ENCODE measurements at regions not wholly inside any gene's neighbourhood (a gene's known extent, or its start where the extent isn't known, plus 50 kb on each side); places are given as distances from the start of the nearest gene placed in this dataset.
"Not testable (repeated sequence)": the region's sequence is repeated elsewhere in the genome, so short reads cannot be mapped to it uniquely, and the experiment has no call there.

DNA sequence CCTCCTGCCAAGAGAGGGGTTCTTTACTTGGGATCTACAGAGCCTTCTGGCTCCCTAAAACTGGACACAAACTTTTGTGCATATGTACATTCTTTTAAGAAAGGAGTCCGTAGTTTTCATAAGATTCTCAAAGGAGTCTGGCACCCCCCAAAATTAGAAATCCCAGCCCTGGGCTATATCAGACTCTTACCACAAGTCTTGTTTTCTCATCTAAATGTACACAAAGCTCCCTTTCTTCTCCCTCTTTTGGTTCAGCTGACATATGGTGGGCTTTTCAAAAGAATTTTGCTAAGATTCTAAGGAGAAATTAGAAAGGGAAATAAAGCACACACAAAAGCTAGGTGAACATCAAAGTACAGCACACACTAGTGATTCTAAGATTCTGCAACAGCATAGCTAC lies 114.4 kb downstream of the ENC1 start:
- Histone ChIP-seq H3K79me2 (ENCODE audit: low read length) (no peaks in the 10 kb centered on the region), H2AFZ (ENCODE audit: low read length) (no peak overlapping the region), H3K4me2 (ENCODE audit: low read depth, low read length) (no peak overlapping the region), H3K9me2 (replicated peaks; ENCODE audit: insufficient read depth, low read length) (no peaks in the 10 kb centered on the region), H3K27me3 (replicated peaks; ENCODE audit: insufficient read depth, low read length) (no peaks in the 10 kb centered on the region), H3F3A (ENCODE audit: insufficient read depth, low read length) (no peaks in the 10 kb centered on the region), H3K9ac (ENCODE audit: low read length) (no peak overlapping the region), H3K4me1 (ENCODE audit: low read length) (no peaks in the 10 kb centered on the region), H3K9me3 (replicated peaks; ENCODE audit: insufficient read depth, low read length) (no peaks in the 10 kb centered on the region), H3K4me3 (ENCODE audit: low read length) (no peak overlapping the region), H3K36me3 (replicated peaks; ENCODE audit: insufficient read depth, low read length) (no peaks in the 10 kb centered on the region), H3K27ac (ENCODE audit: low read length) (no peak overlapping the region), H4K20me1 (ENCODE audit: insufficient read depth, low read length) (no peaks in the 10 kb centered on the region)
- no peak for DNase-seq
- TF ChIP-seq EZH2 (optimal IDR thresholded peaks at IDR 0.05; ENCODE audit: low read depth, low read length) (no peak), EZH2phosphoT487 (IDR thresholded peaks at IDR 0.05; ENCODE audit: low read length) (no peak), CTCF (IDR thresholded peaks at IDR 0.05; ENCODE audit: low read length) (no peak)

DNA sequence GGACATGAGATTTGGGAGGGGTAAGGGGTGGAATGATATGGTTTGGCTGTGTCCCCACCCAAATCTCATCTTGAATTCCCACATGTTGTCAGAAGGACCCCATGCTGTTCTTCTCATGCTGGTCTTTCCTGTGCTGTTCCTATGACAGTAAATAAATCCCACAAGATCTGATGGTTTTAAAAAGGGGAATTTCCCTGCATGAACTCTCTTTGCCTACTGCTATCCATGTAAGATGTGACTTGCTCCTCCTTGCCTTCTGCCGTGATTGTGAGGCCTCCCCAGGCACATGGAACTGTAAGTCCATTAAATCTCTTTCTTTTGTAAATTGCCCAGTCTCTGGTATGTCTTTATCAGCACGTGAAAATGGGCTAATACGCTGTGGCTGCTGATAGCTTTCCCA lies 115.8 kb downstream of the ENC1 start:
- H3K9me3 ChIP-seq (replicated peaks; ENCODE audit: insufficient read depth, low read length); H3K27me3 ChIP-seq (replicated peaks; ENCODE audit: insufficient read depth, low read length): not testable (repeated sequence)

DNA sequence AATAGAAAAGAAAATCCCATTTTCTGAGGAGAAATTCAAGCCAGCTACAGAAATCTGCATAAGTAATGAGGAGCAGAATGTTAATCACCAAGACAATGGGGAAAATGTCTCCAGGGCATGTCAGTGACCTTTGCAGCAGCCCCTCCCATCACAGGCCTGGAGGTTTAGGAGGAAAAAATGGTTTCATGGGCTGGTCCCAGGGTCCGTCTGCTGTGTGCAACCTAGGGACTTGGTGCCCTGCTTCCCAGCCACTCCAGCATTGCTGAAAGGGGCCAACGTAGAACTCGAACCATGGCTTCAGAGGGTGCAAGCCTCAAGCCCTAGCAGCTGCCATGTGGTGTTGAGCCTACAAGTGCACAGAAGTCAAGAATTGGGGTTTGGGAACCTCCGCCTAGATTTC lies 116.8 kb downstream of the ENC1 start:
- not testable (repeated sequence) for H3K36me3 ChIP-seq (replicated peaks; ENCODE audit: insufficient read depth, low read length); H2AFZ ChIP-seq (ENCODE audit: low read length); H3F3A ChIP-seq (ENCODE audit: insufficient read depth, low read length); H3K9ac ChIP-seq (ENCODE audit: low read length); H4K20me1 ChIP-seq (ENCODE audit: insufficient read depth, low read length); DNase-seq; H3K27ac ChIP-seq (ENCODE audit: low read length); H3K4me3 ChIP-seq (ENCODE audit: low read length); H3K9me3 ChIP-seq (replicated peaks; ENCODE audit: insufficient read depth, low read length); H3K4me2 ChIP-seq (ENCODE audit: low read depth, low read length); H3K79me2 ChIP-seq (ENCODE audit: low read length); H3K9me2 ChIP-seq (replicated peaks; ENCODE audit: insufficient read depth, low read length); H3K27me3 ChIP-seq (replicated peaks; ENCODE audit: insufficient read depth, low read length); H3K4me1 ChIP-seq (ENCODE audit: low read length)

More for the DNA sequence above, 115.8 kb downstream of the ENC1 start:
- H3K4me3 ChIP-seq (ENCODE audit: low read length); H3F3A ChIP-seq (ENCODE audit: insufficient read depth, low read length); H3K4me1 ChIP-seq (ENCODE audit: low read length); H3K9ac ChIP-seq (ENCODE audit: low read length); H3K36me3 ChIP-seq (replicated peaks; ENCODE audit: insufficient read depth, low read length); H3K79me2 ChIP-seq (ENCODE audit: low read length); H3K27ac ChIP-seq (ENCODE audit: low read length); H4K20me1 ChIP-seq (ENCODE audit: insufficient read depth, low read length); H2AFZ ChIP-seq (ENCODE audit: low read length); H3K9me2 ChIP-seq (replicated peaks; ENCODE audit: insufficient read depth, low read length); DNase-seq; H3K4me2 ChIP-seq (ENCODE audit: low read depth, low read length): not testable (repeated sequence)

- not testable (repeated sequence) for H3K9me2 ChIP-seq (replicated peaks; ENCODE audit: insufficient read depth, low read length); H3F3A ChIP-seq (ENCODE audit: insufficient read depth, low read length); H3K4me3 ChIP-seq (ENCODE audit: low read length); H3K36me3 ChIP-seq (replicated peaks; ENCODE audit: insufficient read depth, low read length); H3K27me3 ChIP-seq (replicated peaks; ENCODE audit: insufficient read depth, low read length); H4K20me1 ChIP-seq (ENCODE audit: insufficient read depth, low read length); H3K4me1 ChIP-seq (ENCODE audit: low read length); H3K4me2 ChIP-seq (ENCODE audit: low read depth, low read length); H3K9ac ChIP-seq (ENCODE audit: low read length); DNase-seq; H2AFZ ChIP-seq (ENCODE audit: low read length); H3K79me2 ChIP-seq (ENCODE audit: low read length); H3K9me3 ChIP-seq (replicated peaks; ENCODE audit: insufficient read depth, low read length); H3K27ac ChIP-seq (ENCODE audit: low read length)
Observed at GRCh38 chr5:74522838-74523237, 117.7 kb downstream of the ENC1 start.

- H3K27me3 ChIP-seq (replicated peaks; ENCODE audit: insufficient read depth, low read length): no peaks in the 10 kb centered on the region
- no peak overlapping the region for H3K4me3 ChIP-seq (ENCODE audit: low read length)
- no peak overlapping the region for H2AFZ ChIP-seq (ENCODE audit: low read length)
- no peaks in the 10 kb centered on the region for H3K4me1 ChIP-seq (ENCODE audit: low read length)
- no peaks in the 10 kb centered on the region for H3K9me3 ChIP-seq (replicated peaks; ENCODE audit: insufficient read depth, low read length)
- H3K9ac ChIP-seq (ENCODE audit: low read length): no peak overlapping the region
- H3F3A ChIP-seq (ENCODE audit: insufficient read depth, low read length): no peaks in the 10 kb centered on the region
- H3K4me2 ChIP-seq (ENCODE audit: low read depth, low read length): no peak overlapping the region
- H3K36me3 ChIP-seq (replicated peaks; ENCODE audit: insufficient read depth, low read length): no peaks in the 10 kb centered on the region
- no peaks in the 10 kb centered on the region for H3K79me2 ChIP-seq (ENCODE audit: low read length)
- TF ChIP-seq EZH2 (optimal IDR thresholded peaks at IDR 0.05; ENCODE audit: low read depth, low read length): no peak
- no peak for TF ChIP-seq EZH2phosphoT487 (IDR thresholded peaks at IDR 0.05; ENCODE audit: low read length)
- no peak for TF ChIP-seq CTCF (IDR thresholded peaks at IDR 0.05; ENCODE audit: low read length)
- no peaks in the 10 kb centered on the region for H4K20me1 ChIP-seq (ENCODE audit: insufficient read depth, low read length)
- DNase-seq: no peak
- no peak overlapping the region for H3K27ac ChIP-seq (ENCODE audit: low read length)
- no peaks in the 10 kb centered on the region for H3K9me2 ChIP-seq (replicated peaks; ENCODE audit: insufficient read depth, low read length)
Observed at GRCh38 chr5:74521401-74521800, 119.1 kb downstream of the ENC1 start.
